IPS DF 4.7 (cell line): ENCODE measurements at regions not wholly inside any gene's neighbourhood (a gene's known extent, or its start where the extent isn't known, plus 50 kb on each side); places are given as distances from the start of the nearest gene placed in this dataset.
"Not testable (repeated sequence)": the region's sequence is repeated elsewhere in the genome, so short reads cannot be mapped to it uniquely, and the experiment has no call there.

Source experiments
- DNase-seq: peaks from one replicate; pipeline ENCODE4 v3.0.0-alpha.2; 2013; ENCODE audit warnings: low spot score; ENCODE audit errors: extremely low read depth

DNA sequence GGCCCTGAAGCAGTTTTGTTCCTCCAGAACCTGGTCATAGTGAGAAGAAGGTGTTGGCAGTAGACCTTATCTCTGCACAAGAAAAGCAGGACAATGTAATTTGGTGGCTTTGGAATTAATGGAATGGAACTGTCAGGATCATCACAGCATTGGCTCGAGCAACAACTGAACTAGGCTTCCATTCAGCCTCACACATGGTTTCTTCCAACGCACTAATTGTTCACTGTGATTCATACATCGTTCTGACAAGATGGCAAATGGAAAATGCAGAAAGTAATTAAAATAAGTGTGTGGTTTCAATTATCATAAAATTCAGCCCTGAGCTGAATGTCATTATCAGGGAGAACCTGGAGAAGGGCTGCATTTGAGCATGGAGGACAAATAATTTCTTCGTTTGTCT, 80.6 kb downstream of the MFSD1 start:
- DNase-seq: no peak

- DNase-seq: no peak
Measured at GRCh38 chr3:158896729-158897128, 94.9 kb downstream of the MFSD1 start.

DNA sequence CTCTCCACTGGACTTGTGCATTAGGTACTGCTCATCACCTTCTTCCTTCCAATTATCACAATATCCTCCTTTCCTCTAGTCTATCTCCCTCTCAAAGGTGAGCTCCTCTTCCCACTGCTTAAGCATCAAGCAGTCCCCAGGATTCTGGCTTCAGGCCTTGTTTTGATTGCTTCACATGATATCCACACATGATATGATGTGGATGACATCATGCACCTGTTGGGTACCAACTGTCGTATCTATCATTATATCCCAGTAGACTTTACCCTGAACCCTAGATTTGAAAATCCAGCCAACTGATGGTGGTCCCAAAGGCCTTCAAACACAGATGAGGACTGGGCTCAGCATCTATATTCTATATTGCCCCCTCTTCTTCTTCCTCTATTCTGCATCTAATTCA, 104.9 kb downstream of the MFSD1 start:
- no peak for DNase-seq

DNA sequence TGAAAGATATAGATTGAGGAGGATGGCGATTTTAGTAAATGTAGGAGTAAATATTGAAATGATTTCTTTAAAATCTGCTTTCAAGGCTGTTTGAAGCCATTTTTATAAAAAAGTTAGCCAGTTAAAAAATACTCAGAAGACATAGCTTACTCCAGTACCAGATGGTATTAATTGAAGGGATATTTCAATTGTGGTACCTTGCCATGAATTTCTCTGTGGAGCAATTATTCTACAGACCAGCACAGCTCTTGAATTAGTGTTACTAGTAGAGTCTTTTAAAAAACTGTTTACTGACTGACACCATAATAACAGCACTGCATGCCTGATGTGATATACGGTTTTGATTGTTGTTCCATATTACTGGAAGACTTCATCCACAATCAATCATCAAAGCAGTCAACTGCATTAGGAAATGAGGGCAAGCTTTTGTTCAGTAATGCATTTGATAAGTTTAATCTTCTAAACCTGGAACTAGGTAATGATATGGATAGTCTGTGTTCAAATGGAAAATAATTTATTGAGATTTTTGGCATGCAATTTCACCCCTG, 106.4 kb downstream of the MFSD1 start:
- DNase-seq: no peak

GRCh38 chr3:158909870-158910269, 108.0 kb downstream of the MFSD1 start:
- DNase-seq: no peak

- no peak for DNase-seq
Measured at GRCh38 chr3:158911586-158911985, 109.7 kb downstream of the MFSD1 start.

GRCh38 chr3:158912188-158912587, 110.3 kb downstream of the MFSD1 start:
- no peak for DNase-seq

GRCh38 chr3:158912621-158913020, 110.8 kb downstream of the MFSD1 start:
- DNase-seq: no peak

DNA sequence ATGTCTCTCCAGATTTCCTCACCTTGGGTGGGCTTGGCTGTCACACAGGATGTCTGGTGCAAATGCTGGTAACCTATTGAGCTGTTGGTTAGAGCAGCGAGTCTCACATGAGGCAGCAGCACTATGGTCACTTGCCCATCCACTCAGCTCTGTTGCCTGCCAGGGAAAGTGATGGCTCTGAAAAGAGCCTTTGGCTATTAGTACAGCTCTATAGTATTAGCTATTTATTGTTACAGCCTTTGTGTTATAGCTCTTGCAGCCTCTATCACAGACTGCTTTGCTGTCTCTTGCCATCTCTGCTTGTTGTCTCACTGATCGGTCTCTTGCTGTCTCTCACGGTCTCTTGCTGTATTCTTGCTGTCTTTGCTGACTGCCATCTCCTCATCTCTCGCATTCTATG, 114.3 kb downstream of the MFSD1 start:
- DNase-seq: no peak

DNA sequence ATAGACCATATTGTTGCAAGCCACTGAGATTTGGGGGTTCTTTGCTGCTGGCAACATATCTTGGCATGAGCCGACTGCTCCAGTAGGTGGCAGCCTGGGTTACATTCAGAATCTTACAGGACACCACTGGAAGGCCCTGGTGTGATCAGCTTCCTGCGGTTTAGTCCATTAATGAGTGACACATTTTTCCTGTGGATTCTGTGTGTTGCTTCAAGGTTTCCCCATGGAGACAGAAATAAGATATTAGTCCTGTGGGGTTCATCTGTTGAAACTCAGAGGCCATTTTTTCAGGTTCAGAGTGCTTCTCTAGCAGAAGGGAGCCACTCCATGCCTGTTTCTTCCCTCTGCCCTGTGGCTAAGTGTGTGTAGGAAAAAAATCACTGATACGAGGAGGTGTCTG, 116.2 kb downstream of the MFSD1 start:
- no peak for DNase-seq

DNA sequence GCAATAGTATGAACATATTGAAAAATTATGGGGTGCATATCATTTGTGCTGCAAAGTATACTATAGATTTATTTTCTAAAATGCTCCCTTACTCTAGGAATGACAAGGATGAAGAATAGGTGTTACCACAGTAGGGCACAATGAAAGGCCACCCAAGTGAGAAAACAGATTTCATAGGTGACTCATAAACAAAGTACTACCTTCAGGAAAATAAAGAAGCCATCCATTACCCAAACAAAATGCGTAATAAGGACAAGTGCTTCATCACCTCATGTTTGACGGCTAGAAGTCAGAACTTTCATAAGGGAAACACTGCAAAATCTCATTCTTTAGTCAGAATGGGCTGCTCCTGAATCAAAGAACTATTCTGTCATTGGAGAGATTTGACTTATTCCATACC, 116.6 kb downstream of the MFSD1 start:
- DNase-seq: no peak

DNA sequence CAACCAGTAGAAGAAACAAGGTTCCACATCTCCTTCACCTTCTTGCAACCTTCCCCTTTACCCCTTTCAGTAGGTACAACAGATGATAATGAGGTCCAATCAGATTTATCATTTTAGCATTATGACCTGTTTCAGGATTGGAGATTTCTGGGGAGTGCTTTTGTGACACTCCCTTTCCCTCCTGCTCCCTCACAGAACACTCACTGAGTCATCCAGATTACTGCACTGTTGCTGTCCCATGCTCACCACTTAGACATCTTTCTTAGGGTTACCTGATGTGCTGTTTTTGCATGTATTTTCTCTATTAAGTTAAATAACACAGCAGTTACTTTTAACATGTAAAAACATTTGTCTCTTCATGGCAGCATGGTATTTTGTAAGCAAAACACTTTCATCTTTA, 118.5 kb downstream of the MFSD1 start:
- DNase-seq: no peak

DNA sequence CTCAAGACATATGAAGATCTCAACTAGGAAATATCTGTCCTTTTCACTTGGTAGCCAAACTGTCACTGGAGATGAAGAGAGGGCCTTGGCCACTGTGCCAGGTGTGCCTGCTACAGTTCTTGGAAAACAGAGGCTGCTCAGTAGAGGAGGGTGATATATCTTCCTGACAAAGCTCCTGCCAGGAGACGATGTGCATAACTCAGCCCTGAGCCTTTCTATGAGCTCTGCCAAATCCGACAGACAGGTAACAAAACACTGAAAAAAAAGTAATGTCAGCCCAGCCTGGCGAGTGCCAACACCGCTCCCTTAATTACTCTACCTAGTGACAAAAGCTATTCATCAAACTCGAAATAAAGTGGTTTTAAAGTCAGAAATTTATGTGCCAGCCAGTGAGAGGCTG, 123.2 kb downstream of the MFSD1 start:
- no peak for DNase-seq

- no peak for DNase-seq
Measured at GRCh38 chr3:158925828-158926494, 124.1 kb downstream of the MFSD1 start.

DNA sequence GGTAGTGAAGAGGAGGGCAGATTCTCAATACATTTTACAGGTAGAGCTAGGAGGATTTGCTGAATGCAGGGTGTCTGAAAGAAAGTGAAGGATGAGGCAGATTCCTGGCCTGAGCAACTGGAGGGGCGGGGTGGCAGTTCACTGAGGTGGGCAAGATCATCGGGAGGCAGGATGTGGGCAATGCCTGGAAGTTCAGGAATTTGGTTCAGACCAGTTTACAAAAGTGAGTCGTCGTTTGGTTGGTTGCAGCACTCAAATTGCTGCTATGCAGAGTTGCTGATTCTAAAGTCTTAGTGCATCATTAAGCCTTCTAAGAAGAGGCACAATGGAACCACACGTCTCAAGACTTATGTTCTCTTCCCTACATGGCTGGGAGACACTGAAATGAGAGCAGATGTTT, 134.0 kb downstream of the MFSD1 start:
- no peak for DNase-seq

GRCh38 chr3:158936530-158937113, 134.8 kb downstream of the MFSD1 start:
- no peak for DNase-seq

DNA sequence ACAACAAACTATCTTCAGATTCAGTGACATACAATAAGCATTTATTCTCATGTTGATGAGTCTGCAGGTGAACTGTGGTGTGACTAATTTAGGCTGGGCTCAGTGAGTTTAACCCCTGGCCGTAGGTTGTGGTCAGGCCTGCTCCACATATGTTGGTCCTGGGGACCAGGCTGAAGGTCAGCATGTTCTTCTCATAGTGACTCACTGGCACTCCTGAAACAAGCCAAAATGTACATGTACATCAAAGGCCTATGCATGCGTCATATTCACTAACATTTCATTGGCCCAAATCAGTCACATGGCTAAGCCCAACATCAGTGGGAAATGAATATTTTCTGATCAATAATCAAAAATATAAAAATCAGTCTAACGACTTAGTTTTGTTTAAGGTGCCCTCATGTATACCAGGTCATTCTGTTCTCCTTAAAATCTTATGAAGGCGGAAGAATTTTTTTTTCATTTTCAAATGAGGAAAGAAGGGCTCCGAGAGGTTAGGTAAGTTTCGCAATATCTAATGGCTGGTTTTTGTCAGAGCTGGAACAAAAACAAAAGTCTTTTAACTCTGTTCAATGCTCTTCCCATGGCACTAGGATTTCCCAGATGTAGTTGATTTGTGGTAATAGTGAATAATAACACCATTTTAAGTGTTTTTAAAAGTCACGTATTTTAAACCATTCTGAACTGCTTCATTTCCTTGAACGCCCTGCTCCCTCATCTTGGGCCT, 148.5 kb downstream of the MFSD1 start:
- no peak for DNase-seq

DNA sequence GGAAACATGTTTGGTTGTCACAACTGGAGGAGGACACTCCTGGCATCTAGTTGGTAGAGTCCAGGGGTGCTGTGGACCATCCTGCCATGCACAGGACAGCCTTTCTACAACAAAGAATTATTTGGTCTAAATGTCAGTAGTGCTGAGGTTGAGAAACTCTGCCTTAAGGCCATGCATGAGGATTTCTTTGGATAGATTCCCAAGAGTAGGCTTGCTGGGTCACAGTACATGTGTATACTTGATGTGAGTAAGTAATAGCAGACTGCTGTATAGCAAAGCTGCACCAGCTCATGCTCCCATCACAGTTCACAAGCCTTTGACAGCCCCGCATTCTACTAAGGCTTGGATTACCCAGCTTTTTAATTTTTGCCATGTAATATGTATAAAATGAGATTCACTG, 151.3 kb downstream of the MFSD1 start:
- no peak for DNase-seq

DNA sequence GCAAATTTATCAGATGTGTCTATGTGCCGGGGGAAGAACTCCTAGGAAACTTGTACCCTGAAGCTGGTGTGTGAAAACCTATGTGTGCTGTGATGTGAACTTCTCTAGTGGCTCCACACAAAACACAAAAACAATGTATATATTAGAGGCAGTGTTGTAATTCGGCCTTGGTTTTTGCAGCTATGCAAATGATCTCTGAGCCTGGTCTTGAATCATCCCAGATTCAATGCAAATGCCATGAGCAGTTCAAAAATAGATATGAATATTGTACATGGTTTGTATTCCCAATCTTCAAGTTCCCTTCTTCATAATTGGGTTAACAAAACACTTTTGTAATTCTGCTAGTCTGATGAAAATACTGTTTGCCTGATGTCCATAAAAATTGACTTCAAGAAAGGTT, 152.6 kb downstream of the MFSD1 start:
- no peak for DNase-seq

DNA sequence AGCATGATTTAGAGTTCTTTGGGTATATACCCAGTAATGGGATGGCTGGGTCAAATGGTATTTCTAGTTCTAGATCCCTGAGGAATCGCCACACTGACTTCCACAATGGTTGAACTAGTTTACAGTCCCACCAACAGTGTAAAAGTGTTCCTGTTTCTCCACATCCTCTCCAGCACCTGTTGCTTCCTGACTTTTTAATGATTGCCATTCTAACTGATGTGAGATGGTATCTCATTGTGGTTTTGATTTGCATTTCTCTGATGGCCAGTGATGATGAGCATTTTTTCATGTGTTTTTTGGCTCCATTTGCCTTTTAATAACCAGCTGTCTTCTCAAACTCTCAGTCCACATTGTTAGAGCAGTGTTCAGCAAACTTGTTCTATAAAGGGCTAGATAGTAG, 155.9 kb downstream of the MFSD1 start:
- DNase-seq: not testable (repeated sequence)

DNA sequence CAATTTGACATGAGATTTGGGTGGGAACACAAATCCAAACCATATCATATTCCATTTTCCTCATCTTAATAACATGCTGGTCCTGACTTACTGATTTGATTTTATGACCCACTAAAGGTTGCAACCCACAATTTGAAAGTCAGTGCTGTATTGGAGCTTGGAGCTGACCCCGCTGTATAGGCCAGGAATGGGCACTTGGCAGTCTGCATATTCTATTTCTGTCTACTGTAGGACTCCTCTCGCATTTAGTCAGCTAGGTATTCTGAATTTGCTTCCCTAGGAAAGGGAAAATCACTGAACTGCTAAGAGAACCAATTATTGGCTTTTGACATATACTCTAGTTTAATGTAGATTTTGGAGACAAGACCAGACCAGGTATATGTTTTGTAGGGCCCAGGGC, 157.0 kb downstream of the MFSD1 start:
- no peak for DNase-seq

- peak; percentile 14 for DNase-seq
Measured at GRCh38 chr3:158961471-158961870, 159.6 kb downstream of the MFSD1 start.

GRCh38 chr3:158961911-158962310, 160.1 kb downstream of the MFSD1 start:
- DNase-seq: no peak
